ENCODE measurements at regions not wholly inside any gene's neighbourhood (a gene's known extent, or its start where the extent isn't known, plus 50 kb on each side); places are given as distances from the start of the nearest gene placed in this dataset.

- CTCF ChIA-PET = no interaction called here
- no peaks in the 10 kb centered on the region for H3K9me3 ChIP-seq (ENCODE audit: low read length)
- peaks cover 0 to 3% (median 0%) of the 10 kb centered on the region in 5 donors for H3K9me3 Mint-ChIP-seq
- no peaks in the 10 kb centered on the region for H3K27me3 ChIP-seq (ENCODE audit: insufficient read depth, low read length, poor library complexity, severe bottlenecking)
- no peaks in the 10 kb centered on the region for H3K4me1 Mint-ChIP-seq
- H3K4me3 ChIP-seq (ENCODE audit: low read length) = no peak overlapping the region
- H3K36me3 Mint-ChIP-seq = no peaks in the 10 kb centered on the region
- H3K27ac Mint-ChIP-seq = no peak overlapping the region
- H3K36me3 ChIP-seq (ENCODE audit: insufficient read depth, low read length) = no peaks in the 10 kb centered on the region
- no peak overlapping the region for H3K4me3 Mint-ChIP-seq
- POLR2A ChIA-PET = interaction anchor here (0.6 kb wide), 1 partner anchor 1519 kb away, joined by 6 read pairs; no protein-coding TSS in a partner anchor
- H3K27me3 Mint-ChIP-seq = peaks cover 0 to 1% of the 10 kb centered on the region in 2 donors
- no peak overlapping the region for H3K27ac ChIP-seq (ENCODE audit: low read depth, low read length)
- no peak for DNase-seq
- H3K4me1 ChIP-seq (ENCODE audit: insufficient read depth, low read length) = no peaks in the 10 kb centered on the region
Observed at GRCh38 chr1:194318790-194319280, 1132.4 kb upstream of the B3GALT2 start.

GRCh38 chr1:194309697-194310096 is 1123.3 kb upstream of the B3GALT2 start:
- Histone ChIP-seq H3K9me3 (ENCODE audit: low read length) (no peaks in the 10 kb centered on the region), H3K4me1 (ENCODE audit: insufficient read depth, low read length) (no peaks in the 10 kb centered on the region), H3K27me3 (ENCODE audit: insufficient read depth, low read length, poor library complexity, severe bottlenecking) (no peaks in the 10 kb centered on the region), H3K36me3 (ENCODE audit: insufficient read depth, low read length) (no peaks in the 10 kb centered on the region), H3K27ac (ENCODE audit: low read depth, low read length) (no peak overlapping the region), H3K4me3 (ENCODE audit: low read length) (no peak overlapping the region)
- ChIA-PET CTCF (no interaction called here), POLR2A (no interaction called here)
- DNase-seq = no peak
- peaks cover 0 to 2% (median 0%) of the 10 kb centered on the region in 5 donors for H3K9me3 Mint-ChIP-seq
- H3K4me1 Mint-ChIP-seq = no peaks in the 10 kb centered on the region
- H3K27ac Mint-ChIP-seq = no peak overlapping the region
- H3K4me3 Mint-ChIP-seq = no peak overlapping the region
- peaks cover 0 to 1% (median 0%) of the 10 kb centered on the region in 3 donors for H3K36me3 Mint-ChIP-seq
- H3K27me3 Mint-ChIP-seq = no peaks in the 10 kb centered on the region

DNA sequence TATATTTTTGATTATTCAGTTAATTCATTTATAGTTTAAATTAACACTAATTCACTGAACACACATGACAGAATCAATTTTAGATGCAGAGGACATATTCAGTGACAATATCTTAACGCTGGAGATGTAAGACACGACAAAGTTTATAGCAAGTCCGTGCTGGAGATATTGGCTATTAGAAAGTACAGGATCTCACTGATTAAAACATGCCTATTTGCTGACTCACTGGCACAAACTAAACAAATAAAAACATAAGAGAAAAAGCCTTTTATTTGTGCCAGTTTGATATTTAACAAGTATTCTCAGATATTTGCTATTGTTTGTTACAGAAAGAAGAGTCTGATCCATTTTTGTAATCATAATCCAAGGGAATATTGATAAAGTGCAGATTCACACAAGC is 1122.9 kb upstream of the B3GALT2 start:
- Histone ChIP-seq H3K27ac (ENCODE audit: low read depth, low read length) (no peak overlapping the region), H3K9me3 (ENCODE audit: low read length) (no peaks in the 10 kb centered on the region), H3K4me1 (ENCODE audit: insufficient read depth, low read length) (no peaks in the 10 kb centered on the region), H3K4me3 (ENCODE audit: low read length) (no peak overlapping the region), H3K36me3 (ENCODE audit: insufficient read depth, low read length) (no peaks in the 10 kb centered on the region), H3K27me3 (ENCODE audit: insufficient read depth, low read length, poor library complexity, severe bottlenecking) (no peaks in the 10 kb centered on the region)
- Mint-ChIP-seq H3K9me3 (peaks cover 0 to 2% (median 0%) of the 10 kb centered on the region in 5 donors), H3K4me1 (no peaks in the 10 kb centered on the region), H3K4me3 (no peak overlapping the region), H3K27me3 (no peaks in the 10 kb centered on the region), H3K36me3 (peaks cover 0 to 1% (median 0%) of the 10 kb centered on the region in 3 donors), H3K27ac (no peak overlapping the region)
- CTCF ChIA-PET = no interaction called here
- no peak for DNase-seq
- POLR2A ChIA-PET = no interaction called here

- Mint-ChIP-seq H3K27ac (no peak overlapping the region), H3K36me3 (no peaks in the 10 kb centered on the region), H3K4me3 (no peak overlapping the region), H3K4me1 (no peaks in the 10 kb centered on the region), H3K27me3 (no peaks in the 10 kb centered on the region), H3K9me3 (no peaks in the 10 kb centered on the region)
- CTCF ChIA-PET = no interaction called here
- Histone ChIP-seq H3K27me3 (ENCODE audit: insufficient read depth, low read length, poor library complexity, severe bottlenecking) (no peaks in the 10 kb centered on the region), H3K36me3 (ENCODE audit: insufficient read depth, low read length) (no peaks in the 10 kb centered on the region), H3K9me3 (ENCODE audit: low read length) (no peaks in the 10 kb centered on the region), H3K27ac (ENCODE audit: low read depth, low read length) (no peak overlapping the region), H3K4me1 (ENCODE audit: insufficient read depth, low read length) (no peaks in the 10 kb centered on the region), H3K4me3 (ENCODE audit: low read length) (no peak overlapping the region)
- POLR2A ChIA-PET = no interaction called here
- no peak for DNase-seq
Observed at GRCh38 chr1:194300776-194301175, 1114.4 kb upstream of the B3GALT2 start.

- H3K9me3 ChIP-seq (ENCODE audit: low read length) = no peaks in the 10 kb centered on the region
- DNase-seq = no peak
- CTCF ChIA-PET = no interaction called here
- POLR2A ChIA-PET = no interaction called here
- H3K27ac ChIP-seq (ENCODE audit: low read depth, low read length) = no peak overlapping the region
- H3K4me3 Mint-ChIP-seq = no peak overlapping the region
- H3K9me3 Mint-ChIP-seq = no peaks in the 10 kb centered on the region
- H3K4me3 ChIP-seq (ENCODE audit: low read length) = no peak overlapping the region
- no peaks in the 10 kb centered on the region for H3K27me3 ChIP-seq (ENCODE audit: insufficient read depth, low read length, poor library complexity, severe bottlenecking)
- no peaks in the 10 kb centered on the region for H3K4me1 ChIP-seq (ENCODE audit: insufficient read depth, low read length)
- no peaks in the 10 kb centered on the region for H3K27me3 Mint-ChIP-seq
- H3K4me1 Mint-ChIP-seq = peaks cover 3 to 4% (median 4%) of the 10 kb centered on the region in 3 donors
- no peak overlapping the region for H3K27ac Mint-ChIP-seq
- no peaks in the 10 kb centered on the region for H3K36me3 ChIP-seq (ENCODE audit: insufficient read depth, low read length)
- no peaks in the 10 kb centered on the region for H3K36me3 Mint-ChIP-seq
Observed at GRCh38 chr1:194300340-194300739, 1113.9 kb upstream of the B3GALT2 start.

DNA sequence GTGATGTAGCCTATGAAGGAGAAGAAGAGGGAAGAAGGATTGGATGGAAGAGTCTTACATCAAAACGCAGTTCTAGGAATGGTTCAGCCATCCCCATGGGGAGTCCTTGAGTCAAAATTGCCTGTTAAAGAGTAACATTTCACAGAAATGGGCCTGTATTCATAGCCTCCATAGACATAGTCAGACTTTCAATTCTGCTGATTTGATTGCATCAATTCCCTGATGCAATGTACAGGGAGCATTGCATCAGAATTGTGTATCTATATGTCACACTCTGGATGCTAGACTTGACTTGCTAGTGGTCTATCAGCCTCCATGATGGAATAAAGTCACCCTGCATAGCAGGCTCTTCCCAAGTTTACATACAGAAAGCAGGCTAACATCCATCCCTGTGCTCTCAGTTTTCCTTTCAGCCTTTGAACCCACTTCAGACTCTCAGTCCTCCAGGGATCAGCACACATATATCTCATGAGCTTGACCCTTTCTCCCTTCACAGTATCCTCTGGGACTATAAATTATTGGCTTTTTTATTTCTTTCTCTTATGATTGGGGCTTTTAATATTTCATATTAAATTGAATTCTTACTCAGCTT is 1111.7 kb upstream of the B3GALT2 start:
- ChIA-PET CTCF (no interaction called here), POLR2A (no interaction called here)
- Mint-ChIP-seq H3K9me3 (no peaks in the 10 kb centered on the region), H3K27ac (no peak overlapping the region), H3K4me1 (peaks cover 5 to 7% (median 7%) of the 10 kb centered on the region in 3 donors), H3K27me3 (no peaks in the 10 kb centered on the region), H3K4me3 (no peak overlapping the region), H3K36me3 (no peaks in the 10 kb centered on the region)
- DNase-seq = no peak
- Histone ChIP-seq H3K27me3 (ENCODE audit: insufficient read depth, low read length, poor library complexity, severe bottlenecking) (no peaks in the 10 kb centered on the region), H3K4me3 (ENCODE audit: low read length) (no peak overlapping the region), H3K9me3 (ENCODE audit: low read length) (no peaks in the 10 kb centered on the region), H3K27ac (ENCODE audit: low read depth, low read length) (no peak overlapping the region), H3K4me1 (ENCODE audit: insufficient read depth, low read length) (no peaks in the 10 kb centered on the region), H3K36me3 (ENCODE audit: insufficient read depth, low read length) (no peaks in the 10 kb centered on the region)

DNA sequence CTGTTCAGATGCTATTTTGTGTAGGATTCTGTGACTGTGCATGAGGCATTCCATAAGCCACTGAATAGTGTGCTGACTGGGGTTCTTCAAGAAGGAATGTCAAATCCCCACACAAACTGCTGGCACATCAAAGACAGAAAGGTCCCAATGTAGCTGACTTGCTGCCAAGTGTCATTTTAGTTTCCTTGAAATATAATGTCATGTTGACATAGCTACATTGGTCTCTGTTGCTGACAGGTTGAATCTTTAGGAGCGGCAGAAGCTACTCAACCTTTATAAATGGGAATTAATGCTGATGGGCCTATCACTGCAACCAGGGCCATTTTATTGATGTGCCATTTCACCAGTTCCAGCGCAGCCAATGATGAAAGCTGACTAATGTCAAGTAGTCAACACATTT is 1110.7 kb upstream of the B3GALT2 start:
- H3K27me3 ChIP-seq (ENCODE audit: insufficient read depth, low read length, poor library complexity, severe bottlenecking) = no peaks in the 10 kb centered on the region
- Mint-ChIP-seq H3K27ac (no peak overlapping the region), H3K4me1 (peaks cover 5 to 7% (median 7%) of the 10 kb centered on the region in 3 donors), H3K36me3 (no peaks in the 10 kb centered on the region), H3K9me3 (no peaks in the 10 kb centered on the region), H3K4me3 (no peak overlapping the region), H3K27me3 (no peaks in the 10 kb centered on the region)
- no peak for DNase-seq
- no peaks in the 10 kb centered on the region for H3K9me3 ChIP-seq (ENCODE audit: low read length)
- H3K36me3 ChIP-seq (ENCODE audit: insufficient read depth, low read length) = no peaks in the 10 kb centered on the region
- POLR2A ChIA-PET = no interaction called here
- H3K4me3 ChIP-seq (ENCODE audit: low read length) = no peak overlapping the region
- no peaks in the 10 kb centered on the region for H3K4me1 ChIP-seq (ENCODE audit: insufficient read depth, low read length)
- H3K27ac ChIP-seq (ENCODE audit: low read depth, low read length) = no peak overlapping the region
- CTCF ChIA-PET = no interaction called here

DNA sequence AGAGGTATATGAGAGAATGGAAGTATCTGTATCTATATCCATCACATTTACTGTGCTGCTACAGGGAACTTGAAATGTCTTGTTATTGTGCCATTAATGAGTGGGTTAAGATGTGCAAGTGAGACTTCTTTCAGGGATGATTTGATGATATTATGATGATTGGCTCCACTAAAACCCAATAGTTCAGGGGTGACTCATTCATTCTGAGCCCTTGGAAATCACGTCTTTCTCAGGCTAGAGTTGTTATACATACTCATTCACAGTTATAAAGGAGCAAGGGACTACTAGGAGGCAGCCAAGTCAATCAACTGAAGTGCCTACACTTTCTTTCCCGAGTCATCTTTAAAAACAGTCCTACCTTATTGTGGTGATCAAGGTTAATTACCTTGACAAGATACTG is 1109.8 kb upstream of the B3GALT2 start:
- peaks cover 1% of the 10 kb centered on the region for H3K4me1 ChIP-seq (ENCODE audit: insufficient read depth, low read length)
- H3K4me1 Mint-ChIP-seq = peaks cover 6 to 8% (median 7%) of the 10 kb centered on the region in 3 donors
- no peaks in the 10 kb centered on the region for H3K9me3 Mint-ChIP-seq
- H3K9me3 ChIP-seq (ENCODE audit: low read length) = no peaks in the 10 kb centered on the region
- ChIA-PET POLR2A (no interaction called here), CTCF (no interaction called here)
- H3K4me3 Mint-ChIP-seq = no peak overlapping the region
- H3K36me3 ChIP-seq (ENCODE audit: insufficient read depth, low read length) = no peaks in the 10 kb centered on the region
- H3K27me3 Mint-ChIP-seq = no peaks in the 10 kb centered on the region
- no peak overlapping the region for H3K4me3 ChIP-seq (ENCODE audit: low read length)
- no peak overlapping the region for H3K27ac Mint-ChIP-seq
- no peaks in the 10 kb centered on the region for H3K27me3 ChIP-seq (ENCODE audit: insufficient read depth, low read length, poor library complexity, severe bottlenecking)
- H3K27ac ChIP-seq (ENCODE audit: low read depth, low read length) = no peak overlapping the region
- no peaks in the 10 kb centered on the region for H3K36me3 Mint-ChIP-seq
- no peak for DNase-seq
